OCI-LY7 (cell line): ENCODE measurements at regions not wholly inside any gene's neighbourhood (a gene's known extent, or its start where the extent isn't known, plus 50 kb on each side); places are given as distances from the start of the nearest gene placed in this dataset.

Experiments
- CTCF ChIP-seq: fragments of 200-600 bp; sonication (generic); conservative IDR thresholded peaks from 2 replicates; pipeline ENCODE4 v1.5.1; 2014; ENCODE audit warnings: mild to moderate bottlenecking, antibody characterized with exemption, low read length, moderate library complexity, mixed read lengths
- EZH2phosphoT487 ChIP-seq: fragments of 200-600 bp; sonication (generic); IDR thresholded peaks from 2 replicates; pipeline ENCODE4 v1.6.1; 2018; ENCODE audit warnings: low read depth, borderline replicate concordance, mild to moderate bottlenecking, mixed run types, antibody characterized with exemption, low read length, moderate library complexity, mixed read lengths

GRCh38 chr6:147664092-147664491 is 155.6 kb downstream of the SAMD5 start:
- no peak for TF ChIP-seq CTCF
- no peak for TF ChIP-seq EZH2phosphoT487
